Breast epithelium (tissue), 3 donors: ENCODE measurements at regions not wholly inside any gene's neighbourhood (a gene's known extent, or its start where the extent isn't known, plus 50 kb on each side); places are given as distances from the start of the nearest gene placed in this dataset.

Experiments
- CTCF ChIP-seq, 3 donors: fragments of 450-650 bp; IDR thresholded peaks; one replicate each; pipeline ENCODE4 v1.5.1; 2016 to 2017; ENCODE audit warnings: antibody characterized with exemption in 3 of 3, mild to moderate bottlenecking in 3 of 3, moderate library complexity in 3 of 3
- POLR2A ChIP-seq: fragments of 450-650 bp; IDR thresholded peaks from one replicate; pipeline ENCODE4 v1.6.1; 2016; ENCODE audit warnings: antibody characterized with exemption, mild to moderate bottlenecking, moderate library complexity
- POLR2AphosphoS5 ChIP-seq, 3 donors: sonication (generic); formaldehyde crosslinking; IDR thresholded peaks; one replicate each; pipeline ENCODE4 v1.6.1; 2017; ENCODE audit warnings: antibody characterized with exemption in 3 of 3

- TF ChIP-seq POLR2AphosphoS5 (IDR thresholded peaks at IDR 0.05), result no peak
- no peak for TF ChIP-seq CTCF (IDR thresholded peaks at IDR 0.05)
- no peak for TF ChIP-seq POLR2A
Observed at GRCh38 chr6:134374491-134375219, 56.7 kb upstream of the SGK1 start.
